A549 (cell line): ENCODE measurements at regions not wholly inside any gene's neighbourhood (a gene's known extent, or its start where the extent isn't known, plus 50 kb on each side); places are given as distances from the start of the nearest gene placed in this dataset.

ENCODE experiments used
- ATAC-seq, 2 experiments: fragments of 200-7000 bp in 1 of 2; fragments of >200 bp in 1 of 2; cut with Nextera tagmentation in 1 of 2; cut with Tn5 transposase in 1 of 2; 3 replicates each; pipeline versions ENCODE4 v1.8.0 to v1.9.1; 2018 to 2020; ENCODE audit warnings: mild to moderate bottlenecking in 1 of 2, moderate library complexity in 1 of 2
- CTCF ChIA-PET: fragments of 300-600 bp; sonication (Branson Sonifier 250); formaldehyde crosslinking; extraction: SDS; loops from one replicate; lab custom pipeline; 2021; ENCODE audit warnings: antibody characterized with exemption, inconsistent platforms; lab: Yijun Ruan, JAX
- POLR2A ChIA-PET: fragments of 350-600 bp; formaldehyde crosslinking; extraction: SDS; loops from one replicate; lab custom pipeline; 2021; ENCODE audit warnings: antibody characterized with exemption, inconsistent platforms; lab: Yijun Ruan, JAX
- DNase-seq, 2 experiments: peaks; one replicate each; pipeline versions ENCODE4 v3.0.0 to v3.0.0-alpha.2; 2011 to 2016; ENCODE audit warnings: low read depth in 1 of 2, low spot score in 1 of 2
- FAIRE-seq: peaks from 2 replicates; lab custom pipeline; 2011; peaks lifted over from hg19 to GRCh38; lab: Jason Lieb, UNC
- H3K27ac ChIP-seq, 2 experiments: fragments of >200 bp; sonication (Bioruptor Twin); formaldehyde crosslinking; 3 replicates each; pipeline ENCODE4 v1.5.1; 2016 to 2017
- H3K4me1 ChIP-seq: fragments of >200 bp; sonication (Bioruptor Twin); formaldehyde crosslinking; 3 replicates; pipeline ENCODE4 v1.6.1; 2016
- H3K4me2 ChIP-seq: fragments of >200 bp; sonication (Bioruptor Twin); formaldehyde crosslinking; 3 replicates; pipeline ENCODE4 v1.6.1; 2016
- H3K4me3 ChIP-seq: fragments of >200 bp; sonication (Bioruptor Twin); formaldehyde crosslinking; 3 replicates; pipeline ENCODE4 v1.5.1; 2016
- H3K9me3 ChIP-seq: fragments of >200 bp; sonication (Bioruptor Twin); formaldehyde crosslinking; 3 replicates; pipeline ENCODE4 v1.6.1; 2016
- ATOH8 ChIP-seq: fragments of 250-450 bp; sonication (Bioruptor Pico); IDR thresholded peaks from 2 replicates; pipeline ENCODE4 v1.5.0; 2020; ENCODE audit warnings: low read depth, mild to moderate bottlenecking, moderate library complexity
- BHLHE40 ChIP-seq: IDR thresholded peaks from 2 replicates; pipeline ENCODE4 v1.6.1; 2012; ENCODE audit warnings: low read depth, low read length, inconsistent platforms
- CBX8 ChIP-seq: fragments of 200-600 bp; sonication (generic); IDR thresholded peaks from 2 replicates; pipeline ENCODE4 v1.6.1; 2016
- CEBPB ChIP-seq, 2 experiments: fragments of >200 bp in 1 of 2; sonication (Bioruptor Twin) in 1 of 2; formaldehyde crosslinking in 1 of 2; IDR thresholded peaks; 2 replicates each; pipeline ENCODE4 v1.6.1; 2012 to 2016
- CHD2 ChIP-seq: fragments of 150-350 bp; IDR thresholded peaks from 2 replicates; pipeline ENCODE4 v1.6.1; 2014; ENCODE audit warnings: low read length; ENCODE audit not compliant: partially characterized antibody
- EHF ChIP-seq: fragments of 250-450 bp; sonication (Bioruptor Pico); IDR thresholded peaks from 2 replicates; pipeline ENCODE4 v1.5.0; 2020; ENCODE audit warnings: mild to moderate bottlenecking
- EP300 ChIP-seq, 2 experiments: fragments of >200 bp; sonication (Bioruptor Twin); formaldehyde crosslinking; IDR thresholded peaks; 2 replicates in 1 of 2; 3 replicates in 1 of 2; pipeline ENCODE4 v1.6.1; 2016 to 2017
- ESRRA ChIP-seq: fragments of 150-350 bp; IDR thresholded peaks from 2 replicates; pipeline ENCODE4 v1.6.1; 2014; ENCODE audit warnings: mild to moderate bottlenecking, low read length, borderline replicate concordance
- FOSL2 ChIP-seq, 2 experiments: fragments of 450-650 bp in 1 of 2; fragments of >200 bp in 1 of 2; sonication (Bioruptor Twin) in 1 of 2; formaldehyde crosslinking; IDR thresholded peaks; 2 replicates each; pipeline versions ENCODE4 v1.5.0 to v1.6.1; 2016 to 2020; ENCODE audit warnings: mild to moderate bottlenecking in 1 of 2, moderate library complexity in 1 of 2
- FOXS1 ChIP-seq: fragments of 250-450 bp; sonication (Bioruptor Pico); IDR thresholded peaks from 2 replicates; pipeline ENCODE4 v1.5.0; 2020; ENCODE audit warnings: mild to moderate bottlenecking, moderate library complexity
- HDAC2 ChIP-seq: fragments of 200-600 bp; sonication (generic); IDR thresholded peaks from 2 replicates; pipeline ENCODE4 v1.6.1; 2016
- HES2 ChIP-seq: fragments of >200 bp; sonication (Bioruptor Twin); formaldehyde crosslinking; IDR thresholded peaks from 2 replicates; pipeline ENCODE4 v1.6.1; 2016
- HEYL ChIP-seq: fragments of 250-450 bp; sonication (Bioruptor Pico); IDR thresholded peaks from 2 replicates; pipeline ENCODE4 v1.8.0; 2021; ENCODE audit warnings: mild to moderate bottlenecking, moderate library complexity
- HMGXB4 ChIP-seq: fragments of 250-450 bp; sonication (Bioruptor Pico); IDR thresholded peaks from 2 replicates; pipeline ENCODE4 v1.5.0; 2021; ENCODE audit warnings: mild to moderate bottlenecking, moderate library complexity, borderline replicate concordance
- HOXA7 ChIP-seq: fragments of 250-450 bp; sonication (Bioruptor Pico); IDR thresholded peaks from 2 replicates; pipeline ENCODE4 v1.5.0; 2020; ENCODE audit warnings: mild to moderate bottlenecking, moderate library complexity
- HOXB5 ChIP-seq: fragments of 250-450 bp; sonication (Bioruptor Pico); IDR thresholded peaks from 2 replicates; pipeline ENCODE4 v1.5.0; 2020; ENCODE audit warnings: mild to moderate bottlenecking, moderate library complexity
- JUNB ChIP-seq: fragments of >200 bp; sonication (Bioruptor Twin); formaldehyde crosslinking; IDR thresholded peaks from 2 replicates; pipeline ENCODE4 v1.6.1; 2016
- KDM5A ChIP-seq: fragments of 200-600 bp; sonication (generic); IDR thresholded peaks from 2 replicates; pipeline ENCODE4 v1.6.1; 2016; ENCODE audit warnings: antibody characterized with exemption, mild to moderate bottlenecking
- MAFK ChIP-seq: fragments of 450-650 bp; IDR thresholded peaks from 2 replicates; pipeline ENCODE4 v1.6.1; 2014; ENCODE audit not compliant: partially characterized antibody
- MAX ChIP-seq: IDR thresholded peaks from 2 replicates; pipeline ENCODE4 v1.6.1; 2012
- MAZ ChIP-seq: fragments of 150-350 bp; IDR thresholded peaks from 2 replicates; pipeline ENCODE4 v1.6.1; 2014; ENCODE audit warnings: antibody characterized with exemption, low read depth, low read length, borderline replicate concordance
- MYC ChIP-seq: IDR thresholded peaks from 2 replicates; pipeline ENCODE4 v1.6.1; 2012; ENCODE audit warnings: mild to moderate bottlenecking, inconsistent platforms, low read length, improper control_type of control experiment, borderline replicate concordance
- PHF8 ChIP-seq: fragments of 200-600 bp; sonication (generic); IDR thresholded peaks from 2 replicates; pipeline ENCODE4 v1.6.1; 2016; ENCODE audit warnings: low read depth, mild to moderate bottlenecking, antibody characterized with exemption, moderate library complexity, borderline replicate concordance
- POLR2AphosphoS2 ChIP-seq: conservative IDR thresholded peaks from 2 replicates; pipeline ENCODE4 v1.6.1; 2012; ENCODE audit warnings: low read length, improper control_type of control experiment, inconsistent platforms
- RAD21 ChIP-seq, 2 experiments: fragments of >200 bp in 1 of 2; sonication (Bioruptor Twin) in 1 of 2; formaldehyde crosslinking in 1 of 2; IDR thresholded peaks in 1 of 2; conservative IDR thresholded peaks in 1 of 2; 2 replicates in 1 of 2; 3 replicates in 1 of 2; pipeline ENCODE4 v1.6.1; 2012 to 2018; ENCODE audit warnings: inconsistent platforms in 1 of 2
- RCOR1 ChIP-seq: fragments of 150-350 bp; IDR thresholded peaks from 2 replicates; pipeline ENCODE4 v1.6.1; 2014; ENCODE audit warnings: antibody characterized with exemption, low read length, low read depth
- RNF2 ChIP-seq: fragments of 200-600 bp; sonication (generic); IDR thresholded peaks from 2 replicates; pipeline ENCODE4 v1.6.1; 2016; ENCODE audit warnings: low read depth, mild to moderate bottlenecking, antibody characterized with exemption, moderate library complexity, borderline replicate concordance
- SMC3 ChIP-seq: fragments of >200 bp; sonication (Bioruptor Twin); formaldehyde crosslinking; IDR thresholded peaks from 3 replicates; pipeline ENCODE4 v1.6.1; 2018; ENCODE audit warnings: inconsistent platforms
- TFCP2L1 ChIP-seq: fragments of 250-450 bp; sonication (Bioruptor Pico); IDR thresholded peaks from 2 replicates; pipeline ENCODE4 v1.5.0; 2021; ENCODE audit warnings: mild to moderate bottlenecking
- TP53 ChIP-seq: fragments of 250-450 bp; sonication (Bioruptor Pico); IDR thresholded peaks from 2 replicates; pipeline ENCODE4 v1.5.0; 2021; ENCODE audit warnings: mild to moderate bottlenecking, moderate library complexity
- ZSCAN20 ChIP-seq: fragments of 250-450 bp; sonication (Bioruptor Pico); IDR thresholded peaks from 2 replicates; pipeline ENCODE4 v1.8.0; 2022; ENCODE audit warnings: mild to moderate bottlenecking, moderate library complexity
- WGBS: methylation state at CpG from one replicate; pipeline ENCODE4 v1.1.6; 2017; ENCODE audit errors: missing lambda C conversion rate; 5-methylcytosine and 5-hydroxymethylcytosine counted together

GRCh38 chr13:48175185-48175584 is 57.8 kb upstream of the ITM2B start:
- TF ChIP-seq FOSL2 (IDR thresholded peaks at IDR 0.05) (no peak), FOSL2 (CRISPR knock-in tag; IDR thresholded peaks at IDR 0.05) (no peak), ESRRA (no peak), MAFK (no peak), HOXB5 (CRISPR knock-in tag) (no peak), RAD21 (conservative IDR thresholded peaks at IDR 0.05 in 1 of 2, IDR thresholded peaks at IDR 0.05 in 1 of 2) (no peak), POLR2AphosphoS2 (no peak), CEBPB (IDR thresholded peaks at IDR 0.05) (no peak), EHF (CRISPR knock-in tag) (no peak), HOXA7 (CRISPR knock-in tag) (no peak), TP53 (CRISPR knock-in tag) (no peak), BHLHE40 (no peak), TFCP2L1 (no peak), RCOR1 (no peak), JUNB (no peak), HES2 (no peak), MYC (no peak), CBX8 (no peak), KDM5A (no peak), MAX (no peak)
- FAIRE-seq (no peak), DNase-seq (no peak), ATAC-seq (no peak)
- no peak overlapping the region for H3K4me3 ChIP-seq
- ChIA-PET CTCF (no interaction called here), POLR2A (no interaction called here)
- no peaks in the 10 kb centered on the region for H3K4me1 ChIP-seq
- no peak overlapping the region for H3K27ac ChIP-seq
- H3K4me2 ChIP-seq = no peak overlapping the region
- no peaks in the 10 kb centered on the region for H3K9me3 ChIP-seq
- 86% methylated on average over 1 of the region's 1 CpG for WGBS

GRCh38 chr13:48167866-48168265 is 65.1 kb upstream of the ITM2B start:
- no peak for TF ChIP-seq FOXS1 (CRISPR knock-in tag)
- TF ChIP-seq EP300 (IDR thresholded peaks at IDR 0.05) = no peak
- no peak for TF ChIP-seq RNF2
- no peak for TF ChIP-seq ATOH8
- TF ChIP-seq ZSCAN20 (CRISPR knock-in tag) = no peak
- no peak for TF ChIP-seq HMGXB4 (CRISPR knock-in tag)
- TF ChIP-seq TFCP2L1 = no peak
- TF ChIP-seq MAZ = no peak
- TF ChIP-seq FOSL2 (IDR thresholded peaks at IDR 0.05) = no peak
- TF ChIP-seq FOSL2 (CRISPR knock-in tag; IDR thresholded peaks at IDR 0.05) = no peak
- TF ChIP-seq CHD2 = no peak
- TF ChIP-seq SMC3 = no peak
- TF ChIP-seq HEYL = no peak
- TF ChIP-seq HDAC2 = no peak
- no peak for TF ChIP-seq PHF8
- no peak for TF ChIP-seq CBX8
- no peak for TF ChIP-seq HES2
- TF ChIP-seq, all 56 proteins: peak for 0
- no peak for ATAC-seq

More at GRCh38 chr13:48167866-48168265, 65.1 kb upstream of the ITM2B start:
- Histone ChIP-seq H3K4me3 (no peak overlapping the region), H3K27ac (no peak overlapping the region), H3K4me2 (no peak overlapping the region), H3K9me3 (no peaks in the 10 kb centered on the region), H3K4me1 (no peaks in the 10 kb centered on the region)
- WGBS = 69% methylated on average over 5 of the region's 5 CpGs
- no peak for DNase-seq
- CTCF ChIA-PET = interaction anchor here (1.0 kb wide), 1 partner anchor 42 kb away, joined by 3 read pairs; no protein-coding TSS in a partner anchor
- POLR2A ChIA-PET = no interaction called here
- FAIRE-seq = no peak
